IMR-90 (cell line): ENCODE measurements at regions not wholly inside any gene's neighbourhood (a gene's known extent, or its start where the extent isn't known, plus 50 kb on each side); places are given as distances from the start of the nearest gene placed in this dataset.

ENCODE experiments used
- ATAC-seq: fragments of 200-7000 bp; cut with Tn5 transposase; 2 replicates; pipeline ENCODE4 v1.9.1; 2020; ENCODE audit warnings: low read depth, mild to moderate bottlenecking, moderate library complexity
- BruUV-seq: library from RNA; stranded (reverse); fragments of 400-500 nt; replicated peaks from 2 replicates; lab custom pipeline; 2021; lab: Mats Ljungman, UMichigan
- CTCF ChIA-PET: fragments of 300-600 bp; formaldehyde crosslinking; extraction: SDS; loops from one replicate; lab custom pipeline; 2021; ENCODE audit warnings: antibody characterized with exemption; lab: Yijun Ruan, JAX
- POLR2A ChIA-PET: fragments of 300-600 bp; sonication (Branson Sonifier 250); formaldehyde crosslinking; loops from one replicate; lab custom pipeline; 2022; ENCODE audit warnings: antibody characterized with exemption; ENCODE audit not compliant: unreplicated experiment; lab: Charles Lee
- DNase-seq: peaks from one replicate; pipeline ENCODE4 v3.0.0; 2013
- H2AFZ ChIP-seq: replicated peaks from 2 replicates; pipeline ENCODE3; 2013; ENCODE audit warnings: low read length, mild to moderate bottlenecking; ENCODE audit not compliant: poor library complexity
- H2AK5ac ChIP-seq: 2 replicates; pipeline ENCODE4 v1.6.1; 2013; ENCODE audit warnings: low read depth, low read length, inconsistent platforms
- H2AK9ac ChIP-seq: replicated peaks from 2 replicates; pipeline ENCODE3; 2013; ENCODE audit warnings: mild to moderate bottlenecking, low read depth, low read length, moderate library complexity; ENCODE audit not compliant: poor library complexity
- H2BK120ac ChIP-seq: 2 replicates; pipeline ENCODE4 v1.6.1; 2013; ENCODE audit warnings: low read depth, low read length, inconsistent platforms
- H2BK15ac ChIP-seq: 3 replicates; pipeline ENCODE4 v1.6.1; 2013; ENCODE audit warnings: low read depth, low read length, inconsistent platforms
- H2BK20ac ChIP-seq: 2 replicates; pipeline ENCODE4 v1.6.1; 2013; ENCODE audit warnings: low read depth, mild to moderate bottlenecking, inconsistent platforms, low read length, moderate library complexity
- H2BK5ac ChIP-seq: 2 replicates; pipeline ENCODE4 v1.6.1; 2013; ENCODE audit warnings: mild to moderate bottlenecking, low read depth, low read length, inconsistent platforms; ENCODE audit not compliant: poor library complexity, severe bottlenecking
- H3K14ac ChIP-seq: replicated peaks from 2 replicates; pipeline ENCODE4 v1.6.1; 2013; ENCODE audit warnings: low read depth, low read length, inconsistent platforms
- H3K18ac ChIP-seq: 2 replicates; pipeline ENCODE4 v1.6.1; 2013; ENCODE audit warnings: low read depth, low read length, control low read depth
- H3K23ac ChIP-seq: 2 replicates; pipeline ENCODE4 v1.6.1; 2013; ENCODE audit warnings: low read depth, low read length, inconsistent platforms
- H3K27ac ChIP-seq: 2 replicates; pipeline ENCODE4 v1.5.1; 2013; ENCODE audit warnings: mild to moderate bottlenecking, control low read depth, low read length; ENCODE audit not compliant: insufficient read depth
- H3K27me3 ChIP-seq: 2 replicates; pipeline ENCODE4 v1.6.1; 2013; ENCODE audit warnings: low read length; ENCODE audit not compliant: control insufficient read depth, insufficient read depth
- H3K36me3 ChIP-seq: 2 replicates; pipeline ENCODE4 v1.6.1; 2013; ENCODE audit warnings: low read length, mixed read lengths; ENCODE audit not compliant: control insufficient read depth, insufficient read depth
- H3K4ac ChIP-seq: 2 replicates; pipeline ENCODE4 v1.6.1; 2013; ENCODE audit warnings: low read depth, low read length, inconsistent platforms
- H3K4me1 ChIP-seq: 2 replicates; pipeline ENCODE4 v1.6.1; 2013; ENCODE audit warnings: low read length, mixed read lengths; ENCODE audit not compliant: control insufficient read depth, insufficient read depth
- H3K4me2 ChIP-seq: 2 replicates; pipeline ENCODE4 v1.6.1; 2013; ENCODE audit warnings: low read depth, mild to moderate bottlenecking, control low read depth, low read length, moderate library complexity
- H3K4me3 ChIP-seq: 2 replicates; pipeline ENCODE4 v1.5.1; 2013; ENCODE audit warnings: low read depth, mild to moderate bottlenecking, control low read depth, low read length, moderate library complexity; ENCODE audit not compliant: insufficient read depth
- H3K56ac ChIP-seq: 2 replicates; pipeline ENCODE4 v1.6.1; 2013; ENCODE audit warnings: low read length, inconsistent platforms; ENCODE audit not compliant: insufficient read depth; ENCODE audit errors: extremely low read depth
- H3K79me1 ChIP-seq, 2 experiments: 2 replicates each; pipeline ENCODE4 v1.6.1; 2013; ENCODE audit warnings: low read length in 2 of 2, inconsistent platforms in 1 of 2, low read depth in 1 of 2
- H3K9ac ChIP-seq: 2 replicates; pipeline ENCODE4 v1.6.1; 2013; ENCODE audit warnings: low read depth, low read length, control low read depth
- H3K9me1 ChIP-seq: 2 replicates; pipeline ENCODE4 v1.6.1; 2013; ENCODE audit warnings: low read length, inconsistent platforms; ENCODE audit not compliant: insufficient read depth
- H3K9me3 ChIP-seq: 2 replicates; pipeline ENCODE4 v1.6.1; 2013; ENCODE audit warnings: low read length; ENCODE audit not compliant: control insufficient read depth, insufficient read depth
- H4K20me1 ChIP-seq: 2 replicates; pipeline ENCODE4 v1.6.1; 2013; ENCODE audit warnings: low read length, inconsistent platforms; ENCODE audit not compliant: insufficient read depth
- H4K5ac ChIP-seq: 2 replicates; pipeline ENCODE4 v1.6.1; 2013; ENCODE audit warnings: mild to moderate bottlenecking, low read depth, low read length, control low read depth
- H4K8ac ChIP-seq, 2 experiments: 2 replicates each; pipeline ENCODE4 v1.6.1; 2013; ENCODE audit warnings: low read depth in 2 of 2, low read length in 2 of 2, control low read depth in 1 of 2, inconsistent platforms in 1 of 2
- H4K91ac ChIP-seq: 2 replicates; pipeline ENCODE4 v1.6.1; 2013; ENCODE audit warnings: low read depth, low read length, inconsistent platforms; ENCODE audit not compliant: insufficient read depth
- POLR2A ChIP-seq: IDR thresholded peaks from 2 replicates; pipeline ENCODE4 v1.6.1; 2012; ENCODE audit warnings: mild to moderate bottlenecking, low read depth, low read length
- SMC3 ChIP-seq: fragments of 150-350 bp; IDR thresholded peaks from 2 replicates; pipeline ENCODE4 v1.6.1; 2016; ENCODE audit warnings: low read depth, mild to moderate bottlenecking, antibody characterized with exemption, low read length, moderate library complexity
- WGBS, 2 experiments: methylation state at CpG; one replicate each; pipeline versions ENCODE4 v1.1.5 to v1.1.7; 2013; ENCODE audit warnings: missing lambda C conversion rate in 2 of 2; ENCODE audit not compliant: insufficient read length in 1 of 2; ENCODE audit errors: extremely low coverage in 2 of 2; 5-methylcytosine and 5-hydroxymethylcytosine counted together
- dilution Hi-C: fragments of 300-500 bp; cut with HindIII; formaldehyde crosslinking; loops from one replicate; pipeline ENCODE4 v1.14.3; 2018; ENCODE audit warnings: low sequenced_read_pairs; ENCODE audit not compliant: unreplicated experiment
- in situ Hi-C: fragments of 300-500 bp; cut with MboI; formaldehyde crosslinking; loops from 3 replicates; pipeline ENCODE4 v1.14.3; 2019; ENCODE audit warnings: low sequenced_read_pairs, inconsistent platforms, mixed read lengths
- intact Hi-C: fragments of 100-400 bp; cut with micrococcal nuclease; formaldehyde crosslinking; loops from 2 replicates; pipeline ENCODE4 v1.10.0; 2022

DNA sequence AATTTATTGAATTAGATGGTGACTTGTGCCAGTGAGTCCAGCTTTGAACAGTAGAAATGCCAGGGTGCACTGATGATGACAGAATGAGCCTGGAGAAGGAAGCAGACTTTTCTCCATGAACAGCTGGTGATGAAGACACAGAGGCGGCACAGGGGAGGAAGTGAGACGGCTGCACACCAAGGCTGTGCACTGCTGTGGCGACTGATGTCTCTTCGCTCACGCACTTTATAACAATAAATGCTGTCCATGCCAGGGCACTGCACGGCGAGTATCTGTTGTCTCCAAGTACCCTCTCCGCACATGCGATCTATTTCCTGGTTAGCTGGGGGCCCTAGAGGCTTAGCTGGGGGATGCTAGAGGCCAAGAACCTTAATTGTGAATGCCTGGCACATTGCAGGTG lies 175.2 kb downstream of the TMEM200C start:
- no peak overlapping the region for H3K4me2 ChIP-seq
- H3K36me3 ChIP-seq = no peaks in the 10 kb centered on the region
- H3K9me3 ChIP-seq = no peaks in the 10 kb centered on the region
- no TSS peak for BruUV-seq
- H3K79me1 ChIP-seq = no peaks in the 10 kb centered on the region
- dilution Hi-C loops (no loop called here), intact Hi-C loops (no loop called here), in situ Hi-C loops (no loop called here)
- TF ChIP-seq POLR2A (no peak), SMC3 (no peak)
- H2AK9ac ChIP-seq = no peak overlapping the region
- no CpG with 5 or more reads among the region's 9 CpGs for WGBS, 2 experiments
- H2AK5ac ChIP-seq = no peak overlapping the region
- POLR2A ChIA-PET = no interaction called here
- H2BK5ac ChIP-seq = no peak overlapping the region
- CTCF ChIA-PET = interaction anchor here (1.1 kb wide), 1 partner anchor 11 kb away, joined by 3 read pairs; no protein-coding TSS in a partner anchor
- DNase-seq (no peak), ATAC-seq (no peak)
- H3K27ac ChIP-seq = no peak overlapping the region
- no peaks in the 10 kb centered on the region for H4K20me1 ChIP-seq
- no peak overlapping the region for H2AFZ ChIP-seq
- no peak overlapping the region for H4K91ac ChIP-seq
- no peak overlapping the region for H3K23ac ChIP-seq
- H2BK20ac ChIP-seq = no peak overlapping the region
- no peak overlapping the region for H3K14ac ChIP-seq
- no peak overlapping the region for H2BK15ac ChIP-seq
- no peak overlapping the region for H2BK120ac ChIP-seq
- no peak overlapping the region for H3K4me3 ChIP-seq
- H3K9ac ChIP-seq = no peak overlapping the region
- H3K4me1 ChIP-seq = no peaks in the 10 kb centered on the region
- H3K4ac ChIP-seq = no peak overlapping the region
- no peak overlapping the region for H3K18ac ChIP-seq
- H3K27me3 ChIP-seq = no peaks in the 10 kb centered on the region
- H4K5ac ChIP-seq = no peak overlapping the region
- H3K9me1 ChIP-seq = no peaks in the 10 kb centered on the region
- H3K56ac ChIP-seq = no peak overlapping the region
- no peak overlapping the region for H4K8ac ChIP-seq
